Mucosa of rectum (tissue), 2 donors: ENCODE measurements at regions not wholly inside any gene's neighbourhood (a gene's known extent, or its start where the extent isn't known, plus 50 kb on each side); places are given as distances from the start of the nearest gene placed in this dataset.
"Not testable (repeated sequence)": the region's sequence is repeated elsewhere in the genome, so short reads cannot be mapped to it uniquely, and the experiment has no call there.

Source experiments
- H3K27ac ChIP-seq, 2 donors: one replicate each; pipeline ENCODE4 v1.7.0; 2013; ENCODE audit warnings: inconsistent platforms in 2 of 2, low read depth in 2 of 2, low read length in 2 of 2
- H3K27me3 ChIP-seq, 2 donors: one replicate each; pipeline ENCODE4 v1.7.0; 2013; ENCODE audit warnings: low read length in 2 of 2; ENCODE audit not compliant: control insufficient read depth in 2 of 2, insufficient read depth in 2 of 2
- H3K36me3 ChIP-seq, 2 donors: one replicate each; pipeline ENCODE4 v1.7.0; 2013; ENCODE audit warnings: low read length in 2 of 2; ENCODE audit not compliant: control insufficient read depth in 2 of 2, insufficient read depth in 2 of 2
- H3K4me1 ChIP-seq, 2 donors: one replicate each; pipeline ENCODE4 v1.7.0; 2013; ENCODE audit warnings: low read length in 2 of 2, mild to moderate bottlenecking in 1 of 2; ENCODE audit not compliant: control insufficient read depth in 2 of 2, insufficient read depth in 2 of 2
- H3K4me3 ChIP-seq, 2 donors: one replicate each; pipeline ENCODE4 v1.7.0; 2013; ENCODE audit warnings: low read length in 2 of 2
- H3K9ac ChIP-seq, 2 donors: one replicate each; pipeline ENCODE4 v1.7.0; 2013; ENCODE audit warnings: low read length in 2 of 2, low read depth in 1 of 2, mild to moderate bottlenecking in 1 of 2
- H3K9me3 ChIP-seq, 2 donors: one replicate each; pipeline ENCODE4 v1.7.0; 2013; ENCODE audit warnings: low read length in 2 of 2; ENCODE audit not compliant: control insufficient read depth in 2 of 2
- donor health status: healthy.
- donor health status: Normal muscosa, but diverticular disease.

- Histone ChIP-seq H3K9me3 (no peaks in the 10 kb centered on the region), H3K27ac (no peak overlapping the region), H3K4me3 (no peak overlapping the region), H3K27me3 (no peaks in the 10 kb centered on the region), H3K4me1 (no peaks in the 10 kb centered on the region), H3K9ac (no peak overlapping the region), H3K36me3 (no peaks in the 10 kb centered on the region)
Observed at GRCh38 chr6:115839583-115840181, 221.0 kb downstream of the FRK start.

DNA sequence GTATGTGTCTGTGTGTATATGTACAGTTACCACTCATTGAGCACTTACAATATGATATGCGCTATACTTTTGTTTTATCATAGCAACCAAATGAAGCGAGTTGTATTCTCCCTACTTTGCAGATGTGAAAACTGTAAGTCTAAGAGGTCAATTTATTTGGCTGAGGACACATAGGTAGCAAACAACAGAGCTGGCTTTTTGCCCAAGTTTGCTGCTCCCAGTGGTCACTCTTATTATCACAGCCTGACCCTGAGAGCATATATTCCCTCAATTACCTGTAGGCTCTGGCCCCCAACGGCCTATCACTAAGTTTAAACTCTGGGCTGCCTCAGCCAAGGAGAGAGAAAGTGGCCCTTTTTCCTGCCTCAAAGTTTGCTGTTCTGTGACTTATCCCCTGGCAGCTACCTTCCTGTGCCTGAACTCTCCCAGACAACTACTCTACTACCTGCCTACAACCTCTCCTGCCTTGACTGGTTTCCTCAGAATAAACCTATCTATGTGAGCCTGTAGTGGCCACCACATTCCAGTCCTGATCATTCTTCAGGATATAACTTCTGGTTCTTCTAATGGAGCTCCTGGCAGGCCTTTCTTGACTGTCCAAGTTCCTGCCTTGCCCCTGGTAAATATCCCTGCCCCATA lies 221.8 kb downstream of the FRK start:
- H3K4me3 ChIP-seq, result no peak overlapping the region
- no peak overlapping the region for H3K9ac ChIP-seq
- no peaks in the 10 kb centered on the region for H3K4me1 ChIP-seq
- H3K27ac ChIP-seq, result no peak overlapping the region
- H3K9me3 ChIP-seq, result no peaks in the 10 kb centered on the region
- no peaks in the 10 kb centered on the region for H3K27me3 ChIP-seq
- H3K36me3 ChIP-seq, result no peaks in the 10 kb centered on the region

DNA sequence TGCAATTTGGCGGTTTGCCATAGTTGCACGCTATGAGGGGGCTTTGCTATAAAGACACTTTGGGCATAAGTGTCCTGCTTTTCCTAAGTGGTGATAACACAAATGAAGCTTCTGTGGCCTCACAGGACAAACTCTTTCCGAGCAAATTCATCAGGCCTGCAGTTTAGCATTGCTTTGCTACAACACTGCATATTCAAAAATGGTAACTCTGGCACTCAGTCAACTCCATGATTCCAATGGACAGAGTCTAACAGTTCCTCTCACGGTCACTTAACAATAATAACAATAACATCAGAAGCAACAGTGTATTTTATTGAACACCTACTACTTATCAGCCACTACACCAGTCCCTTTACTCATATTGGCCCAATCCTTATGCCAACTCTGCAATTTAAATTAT lies 222.5 kb downstream of the FRK start:
- H3K9ac ChIP-seq, result no peak overlapping the region
- no peak overlapping the region for H3K27ac ChIP-seq
- H3K27me3 ChIP-seq, result no peaks in the 10 kb centered on the region
- no peaks in the 10 kb centered on the region for H3K4me1 ChIP-seq
- H3K4me3 ChIP-seq, result no peak overlapping the region
- H3K9me3 ChIP-seq, result no peaks in the 10 kb centered on the region
- no peaks in the 10 kb centered on the region for H3K36me3 ChIP-seq

DNA sequence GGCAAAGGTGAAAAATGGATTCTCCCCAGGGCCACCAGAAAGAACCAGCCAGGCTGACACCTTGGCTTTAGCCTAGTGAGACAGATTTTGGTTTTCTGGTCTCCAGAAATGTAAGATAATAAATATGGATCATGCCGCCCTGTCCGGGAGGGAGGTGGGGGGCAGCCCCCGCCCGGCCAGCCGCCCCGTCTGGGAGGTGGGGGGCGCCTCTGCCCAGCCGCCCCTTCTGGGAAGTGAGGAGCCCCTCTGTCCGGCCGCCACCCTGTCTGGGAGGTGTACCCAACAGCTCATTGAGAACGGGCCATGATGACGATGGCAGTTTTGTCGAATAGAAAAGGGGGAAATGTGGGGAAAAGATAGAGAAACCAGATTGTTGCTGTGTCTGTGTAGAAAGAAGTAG lies 224.3 kb downstream of the FRK start:
- not testable (repeated sequence) for H3K9ac ChIP-seq, H3K4me1 ChIP-seq, H3K9me3 ChIP-seq, H3K27ac ChIP-seq, H3K4me3 ChIP-seq, H3K27me3 ChIP-seq, H3K36me3 ChIP-seq

DNA sequence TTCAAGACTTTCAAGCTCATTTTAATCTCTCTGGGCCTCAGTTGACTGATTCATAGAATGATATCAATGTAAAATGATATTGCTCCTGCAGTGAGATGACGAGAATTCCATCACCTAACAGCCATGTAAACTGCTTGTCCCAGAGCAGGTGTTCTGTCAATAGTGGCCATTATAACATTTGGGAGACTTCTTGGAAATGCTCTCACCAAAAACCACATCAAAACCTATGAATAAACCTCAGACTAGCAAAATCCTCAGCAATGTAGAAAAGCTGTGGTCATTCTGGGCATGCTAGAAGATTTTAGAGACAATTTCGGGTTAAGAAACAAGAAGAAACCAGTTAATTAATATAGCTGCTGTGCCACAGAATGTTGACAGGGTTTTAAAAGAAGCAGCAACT lies 225.4 kb downstream of the FRK start:
- Histone ChIP-seq H3K4me3 (no peak overlapping the region), H3K4me1 (no peaks in the 10 kb centered on the region), H3K27ac (no peak overlapping the region), H3K36me3 (no peaks in the 10 kb centered on the region), H3K9ac (no peak overlapping the region), H3K27me3 (no peaks in the 10 kb centered on the region), H3K9me3 (no peaks in the 10 kb centered on the region)

DNA sequence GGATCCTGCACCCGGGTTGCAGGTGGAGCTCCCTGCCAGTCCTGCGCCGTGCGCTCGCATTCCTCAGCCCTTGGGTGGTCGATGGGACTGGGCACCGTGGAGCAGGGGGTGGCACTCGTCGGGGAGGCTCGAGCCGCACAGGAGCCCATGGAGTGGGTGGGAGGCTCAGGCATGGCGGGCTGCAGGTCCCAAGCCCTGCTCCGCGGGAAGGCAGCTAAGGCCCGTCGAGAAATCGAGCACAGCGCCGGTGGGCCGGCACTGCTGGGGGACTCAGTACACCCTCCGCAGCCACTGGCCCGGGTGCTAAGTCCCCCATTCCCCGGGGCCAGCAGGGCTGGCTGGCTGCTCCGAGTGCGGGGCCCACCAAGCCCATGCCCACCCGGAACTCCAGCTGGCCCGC lies 226.1 kb downstream of the FRK start:
- not testable (repeated sequence) for H3K27me3 ChIP-seq, H3K9me3 ChIP-seq, H3K9ac ChIP-seq, H3K4me1 ChIP-seq, H3K4me3 ChIP-seq, H3K36me3 ChIP-seq, H3K27ac ChIP-seq

DNA sequence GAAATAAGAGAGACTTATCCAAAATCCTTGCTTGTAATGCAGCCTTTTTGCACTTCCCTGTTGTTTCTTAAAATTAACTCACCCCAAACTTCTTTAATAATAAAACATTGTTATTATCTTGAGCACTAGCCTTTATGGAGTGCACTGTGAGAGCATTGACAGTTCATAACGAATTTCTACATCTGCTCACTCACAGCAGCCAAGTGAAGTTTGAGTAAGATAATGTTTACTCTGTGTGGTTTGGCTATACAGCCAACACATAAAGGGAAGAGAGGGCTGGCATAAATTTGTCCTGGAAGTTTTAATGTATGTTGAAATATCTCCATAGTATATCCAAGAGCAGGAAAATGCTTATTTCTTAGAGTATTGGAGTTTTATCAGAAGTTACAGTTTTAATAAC lies 227.9 kb downstream of the FRK start:
- H3K27ac ChIP-seq, result no peak overlapping the region
- H3K9me3 ChIP-seq, result no peaks in the 10 kb centered on the region
- no peak overlapping the region for H3K9ac ChIP-seq
- H3K4me1 ChIP-seq, result no peaks in the 10 kb centered on the region
- H3K4me3 ChIP-seq, result no peak overlapping the region
- no peaks in the 10 kb centered on the region for H3K36me3 ChIP-seq
- no peaks in the 10 kb centered on the region for H3K27me3 ChIP-seq

DNA sequence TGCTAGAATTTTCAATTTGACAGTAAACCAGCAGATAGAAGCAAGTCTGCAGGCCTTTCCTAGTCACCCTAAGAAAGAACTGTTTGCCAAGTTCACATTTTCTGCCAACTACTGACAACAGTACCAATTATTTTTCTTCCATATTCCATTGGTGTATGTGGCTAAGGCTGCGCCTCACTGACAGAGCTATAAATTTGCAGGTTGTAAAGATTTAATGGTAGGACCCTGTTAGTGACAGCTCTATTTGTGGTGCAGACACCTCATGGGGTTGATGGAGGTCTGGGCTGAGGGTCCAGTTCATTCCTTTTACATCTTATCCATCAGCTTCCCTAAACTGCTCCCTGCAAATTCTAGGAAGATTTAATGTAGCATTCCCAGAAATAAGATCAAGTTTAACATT lies 228.5 kb downstream of the FRK start:
- Histone ChIP-seq H3K9ac (no peak overlapping the region), H3K27me3 (no peaks in the 10 kb centered on the region), H3K36me3 (no peaks in the 10 kb centered on the region), H3K27ac (no peak overlapping the region), H3K4me1 (no peaks in the 10 kb centered on the region), H3K9me3 (no peaks in the 10 kb centered on the region), H3K4me3 (no peak overlapping the region)

- H3K36me3 ChIP-seq, result no peaks in the 10 kb centered on the region
Observed at GRCh38 chr6:115830895-115831294, 229.8 kb downstream of the FRK start.

DNA sequence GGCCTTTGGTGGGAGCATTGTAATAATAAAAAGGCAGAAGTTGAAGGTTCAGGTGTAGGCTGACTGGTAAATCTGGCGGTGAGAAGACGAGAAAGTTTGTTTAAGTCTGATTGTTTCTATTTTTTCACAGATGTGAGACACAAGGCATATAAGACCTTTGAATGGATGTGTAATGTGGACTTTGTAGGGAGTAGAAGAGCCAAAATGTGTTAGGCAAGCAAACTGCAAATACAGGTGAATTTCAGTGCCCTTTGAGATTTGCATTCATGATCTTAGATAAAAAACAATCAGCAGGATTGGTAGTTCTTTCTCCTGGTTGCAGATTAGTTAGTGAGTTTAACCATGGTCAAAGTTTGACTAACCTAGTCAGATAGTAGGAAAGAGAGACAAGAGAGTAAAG lies 238.9 kb downstream of the FRK start:
- Histone ChIP-seq H3K4me1 (no peaks in the 10 kb centered on the region), H3K27me3 (no peaks in the 10 kb centered on the region), H3K36me3 (no peaks in the 10 kb centered on the region), H3K9me3 (no peaks in the 10 kb centered on the region), H3K4me3 (no peak overlapping the region), H3K27ac (no peak overlapping the region), H3K9ac (no peak overlapping the region)

More at GRCh38 chr6:115830895-115831294, 229.8 kb downstream of the FRK start:
- Histone ChIP-seq H3K4me3 (no peak overlapping the region), H3K27me3 (no peaks in the 10 kb centered on the region), H3K27ac (no peak overlapping the region), H3K9ac (no peak overlapping the region), H3K9me3 (no peaks in the 10 kb centered on the region), H3K4me1 (no peaks in the 10 kb centered on the region)
